A549 (cell line): ENCODE measurements at regions not wholly inside any gene's neighbourhood (a gene's known extent, or its start where the extent isn't known, plus 50 kb on each side); places are given as distances from the start of the nearest gene placed in this dataset.

Experiments
- ATAC-seq, 2 experiments: fragments of 200-7000 bp in 1 of 2; fragments of >200 bp in 1 of 2; cut with Nextera tagmentation in 1 of 2; cut with Tn5 transposase in 1 of 2; 3 replicates each; pipeline versions ENCODE4 v1.8.0 to v1.9.1; 2018 to 2020; ENCODE audit warnings: mild to moderate bottlenecking in 1 of 2, moderate library complexity in 1 of 2
- CTCF ChIA-PET: fragments of 300-600 bp; sonication (Branson Sonifier 250); formaldehyde crosslinking; extraction: SDS; loops from one replicate; lab custom pipeline; 2021; ENCODE audit warnings: antibody characterized with exemption, inconsistent platforms; lab: Yijun Ruan, JAX
- POLR2A ChIA-PET: fragments of 350-600 bp; formaldehyde crosslinking; extraction: SDS; loops from one replicate; lab custom pipeline; 2021; ENCODE audit warnings: antibody characterized with exemption, inconsistent platforms; lab: Yijun Ruan, JAX
- DNase-seq, 2 experiments: peaks; one replicate each; pipeline versions ENCODE4 v3.0.0 to v3.0.0-alpha.2; 2011 to 2016; ENCODE audit warnings: low read depth in 1 of 2, low spot score in 1 of 2
- FAIRE-seq: peaks from 2 replicates; lab custom pipeline; 2011; peaks lifted over from hg19 to GRCh38; lab: Jason Lieb, UNC
- H3K27ac ChIP-seq, 2 experiments: fragments of >200 bp; sonication (Bioruptor Twin); formaldehyde crosslinking; 3 replicates each; pipeline ENCODE4 v1.5.1; 2016 to 2017
- H3K4me1 ChIP-seq: fragments of >200 bp; sonication (Bioruptor Twin); formaldehyde crosslinking; 3 replicates; pipeline ENCODE4 v1.6.1; 2016
- H3K4me2 ChIP-seq: fragments of >200 bp; sonication (Bioruptor Twin); formaldehyde crosslinking; 3 replicates; pipeline ENCODE4 v1.6.1; 2016
- H3K4me3 ChIP-seq: fragments of >200 bp; sonication (Bioruptor Twin); formaldehyde crosslinking; 3 replicates; pipeline ENCODE4 v1.5.1; 2016
- H3K9me3 ChIP-seq: fragments of >200 bp; sonication (Bioruptor Twin); formaldehyde crosslinking; 3 replicates; pipeline ENCODE4 v1.6.1; 2016
- BHLHE40 ChIP-seq: IDR thresholded peaks from 2 replicates; pipeline ENCODE4 v1.6.1; 2012; ENCODE audit warnings: low read depth, low read length, inconsistent platforms
- CBX2 ChIP-seq: fragments of 200-600 bp; sonication (generic); IDR thresholded peaks from 2 replicates; pipeline ENCODE4 v1.6.1; 2016; ENCODE audit warnings: low read depth, mild to moderate bottlenecking, borderline replicate concordance
- CBX8 ChIP-seq: fragments of 200-600 bp; sonication (generic); IDR thresholded peaks from 2 replicates; pipeline ENCODE4 v1.6.1; 2016
- CHD2 ChIP-seq: fragments of 150-350 bp; IDR thresholded peaks from 2 replicates; pipeline ENCODE4 v1.6.1; 2014; ENCODE audit warnings: low read length; ENCODE audit not compliant: partially characterized antibody
- CHD4 ChIP-seq: fragments of 200-600 bp; sonication (generic); IDR thresholded peaks from 2 replicates; pipeline ENCODE4 v1.6.1; 2016; ENCODE audit warnings: antibody characterized with exemption, mild to moderate bottlenecking, borderline replicate concordance
- EHF ChIP-seq: fragments of 250-450 bp; sonication (Bioruptor Pico); IDR thresholded peaks from 2 replicates; pipeline ENCODE4 v1.5.0; 2020; ENCODE audit warnings: mild to moderate bottlenecking
- EP300 ChIP-seq, 2 experiments: fragments of >200 bp; sonication (Bioruptor Twin); formaldehyde crosslinking; IDR thresholded peaks; 2 replicates in 1 of 2; 3 replicates in 1 of 2; pipeline ENCODE4 v1.6.1; 2016 to 2017
- ESRRA ChIP-seq: fragments of 150-350 bp; IDR thresholded peaks from 2 replicates; pipeline ENCODE4 v1.6.1; 2014; ENCODE audit warnings: mild to moderate bottlenecking, low read length, borderline replicate concordance
- FOXS1 ChIP-seq: fragments of 250-450 bp; sonication (Bioruptor Pico); IDR thresholded peaks from 2 replicates; pipeline ENCODE4 v1.5.0; 2020; ENCODE audit warnings: mild to moderate bottlenecking, moderate library complexity
- GATA3 ChIP-seq: IDR thresholded peaks from 2 replicates; pipeline ENCODE4 v1.6.1; 2012; ENCODE audit warnings: borderline replicate concordance
- HOXB5 ChIP-seq: fragments of 250-450 bp; sonication (Bioruptor Pico); IDR thresholded peaks from 2 replicates; pipeline ENCODE4 v1.5.0; 2020; ENCODE audit warnings: mild to moderate bottlenecking, moderate library complexity
- JUN ChIP-seq, 2 experiments: fragments of >200 bp; sonication (Bioruptor Twin); formaldehyde crosslinking; IDR thresholded peaks; 2 replicates in 1 of 2; 3 replicates in 1 of 2; pipeline ENCODE4 v1.6.1; 2016 to 2017
- KDM1A ChIP-seq: fragments of 200-600 bp; sonication (generic); IDR thresholded peaks from 2 replicates; pipeline ENCODE4 v1.6.1; 2016; ENCODE audit warnings: low read depth, mild to moderate bottlenecking
- KDM5A ChIP-seq: fragments of 200-600 bp; sonication (generic); IDR thresholded peaks from 2 replicates; pipeline ENCODE4 v1.6.1; 2016; ENCODE audit warnings: antibody characterized with exemption, mild to moderate bottlenecking
- MAFK ChIP-seq: fragments of 450-650 bp; IDR thresholded peaks from 2 replicates; pipeline ENCODE4 v1.6.1; 2014; ENCODE audit not compliant: partially characterized antibody
- MAZ ChIP-seq: fragments of 150-350 bp; IDR thresholded peaks from 2 replicates; pipeline ENCODE4 v1.6.1; 2014; ENCODE audit warnings: antibody characterized with exemption, low read depth, low read length, borderline replicate concordance
- NFE2L2 ChIP-seq: fragments of 150-350 bp; conservative IDR thresholded peaks from 2 replicates; pipeline ENCODE4 v1.6.1; 2014; ENCODE audit warnings: low read length
- NPAS2 ChIP-seq: fragments of 250-450 bp; sonication (Bioruptor Pico); IDR thresholded peaks from 2 replicates; pipeline ENCODE4 v1.8.0; 2022; ENCODE audit warnings: mild to moderate bottlenecking, moderate library complexity, borderline replicate concordance
- POLR2AphosphoS2 ChIP-seq: conservative IDR thresholded peaks from 2 replicates; pipeline ENCODE4 v1.6.1; 2012; ENCODE audit warnings: low read length, improper control_type of control experiment, inconsistent platforms
- RFX5 ChIP-seq: fragments of 450-650 bp; IDR thresholded peaks from 2 replicates; pipeline ENCODE4 v1.7.1; 2014; ENCODE audit warnings: antibody characterized with exemption, mild to moderate bottlenecking, moderate library complexity
- WGBS: methylation state at CpG from one replicate; pipeline ENCODE4 v1.1.6; 2017; ENCODE audit errors: missing lambda C conversion rate; 5-methylcytosine and 5-hydroxymethylcytosine counted together
- TF ChIP-seq, protein P1 (sequence below): IDR thresholded peaks from 2 replicates; pipeline ENCODE4 v1.6.1; 2012
- TF ChIP-seq, protein P2 (sequence below): fragments of 450-650 bp; IDR thresholded peaks from 2 replicates; pipeline ENCODE4 v1.6.1; 2014; ENCODE audit warnings: antibody characterized with exemption
- TF ChIP-seq, protein P3 (sequence below): fragments of 250-450 bp; sonication (Bioruptor Pico); IDR thresholded peaks from 2 replicates; pipeline ENCODE4 v1.5.0; 2021; ENCODE audit warnings: mild to moderate bottlenecking, moderate library complexity, borderline replicate concordance
- TF ChIP-seq, protein P4 (sequence below): fragments of >200 bp; sonication (Bioruptor Twin); formaldehyde crosslinking; IDR thresholded peaks from 3 replicates; pipeline ENCODE4 v1.5.1; 2016
- TF ChIP-seq, protein P5 (sequence below): IDR thresholded peaks from 2 replicates; pipeline ENCODE4 v1.6.1; 2012
- TF ChIP-seq, protein P6 (sequence below): fragments of >200 bp; sonication (Bioruptor Twin); formaldehyde crosslinking; IDR thresholded peaks from 2 replicates; pipeline ENCODE4 v1.6.1; 2016
- TF ChIP-seq, protein P7 (sequence below): fragments of 250-450 bp; sonication (Bioruptor Pico); IDR thresholded peaks from 2 replicates; pipeline ENCODE4 v1.5.0; 2020; ENCODE audit warnings: low read depth, mild to moderate bottlenecking, moderate library complexity

DNA sequence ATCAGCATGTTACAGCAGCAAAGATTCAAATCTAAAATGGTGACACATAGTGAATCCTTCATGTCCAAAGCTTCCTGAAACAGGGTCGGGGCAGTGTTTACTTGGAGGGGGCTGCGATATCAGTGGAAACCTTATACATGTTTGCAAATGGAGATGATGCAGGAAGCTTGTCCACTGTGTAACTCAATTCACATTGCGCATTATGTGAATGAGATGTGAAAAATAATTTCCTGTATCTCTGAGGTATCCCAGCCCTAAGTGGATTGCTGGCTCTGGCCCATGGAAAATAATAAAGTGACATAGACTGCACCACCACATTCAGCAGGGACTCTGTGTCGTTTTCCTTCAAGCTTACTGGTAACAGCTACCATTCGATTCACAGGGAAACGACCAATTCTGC, 505.5 kb downstream of the GALR1 start:
- WGBS, result 20% methylated on average over 6 of the region's 6 CpGs
- no peak overlapping the region for H3K4me3 ChIP-seq
- TF ChIP-seq JUN (IDR thresholded peaks at IDR 0.05) (no peak), POLR2AphosphoS2 (no peak), KDM5A (no peak), EHF (CRISPR knock-in tag) (no peak), ESRRA (no peak), FOXS1 (CRISPR knock-in tag) (no peak), RFX5 (no peak), BHLHE40 (no peak)
- CTCF ChIA-PET, result interaction anchor here (1.1 kb wide), 1 partner anchor 10 kb away, joined by 3 read pairs; no protein-coding TSS in a partner anchor
- H3K4me1 ChIP-seq, result no peaks in the 10 kb centered on the region
- FAIRE-seq, result no peak
- no peak for ATAC-seq
- POLR2A ChIA-PET, result no interaction called here
- no peak overlapping the region for H3K27ac ChIP-seq
- DNase-seq, result no peak
- no peak overlapping the region for H3K4me2 ChIP-seq
- no peaks in the 10 kb centered on the region for H3K9me3 ChIP-seq

DNA sequence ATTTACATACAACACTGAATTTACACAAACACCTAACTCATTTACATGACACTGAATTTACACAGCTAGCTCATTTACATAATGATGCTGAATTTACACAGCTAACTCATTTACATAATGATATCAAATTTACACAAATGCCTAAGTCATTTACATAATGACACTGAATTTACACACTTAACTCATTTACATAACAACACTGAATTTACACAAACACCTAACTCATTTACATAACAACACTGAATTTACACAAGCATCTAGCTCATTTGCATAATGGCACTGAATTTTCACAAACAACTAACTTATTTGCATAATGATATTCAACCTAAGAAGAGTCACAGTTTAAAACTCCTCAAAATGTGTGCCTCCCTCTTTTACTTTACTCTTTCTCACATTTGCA, 511.7 kb downstream of the GALR1 start:
- ChIA-PET CTCF (no interaction called here), POLR2A (no interaction called here)
- Histone ChIP-seq H3K27ac (no peak overlapping the region), H3K4me1 (no peaks in the 10 kb centered on the region), H3K4me2 (no peak overlapping the region), H3K4me3 (no peak overlapping the region), H3K9me3 (no peaks in the 10 kb centered on the region)
- TF ChIP-seq, protein P1, sequence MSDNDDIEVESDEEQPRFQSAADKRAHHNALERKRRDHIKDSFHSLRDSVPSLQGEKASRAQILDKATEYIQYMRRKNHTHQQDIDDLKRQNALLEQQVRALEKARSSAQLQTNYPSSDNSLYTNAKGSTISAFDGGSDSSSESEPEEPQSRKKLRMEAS, result no peak
- TF ChIP-seq, protein P2, sequence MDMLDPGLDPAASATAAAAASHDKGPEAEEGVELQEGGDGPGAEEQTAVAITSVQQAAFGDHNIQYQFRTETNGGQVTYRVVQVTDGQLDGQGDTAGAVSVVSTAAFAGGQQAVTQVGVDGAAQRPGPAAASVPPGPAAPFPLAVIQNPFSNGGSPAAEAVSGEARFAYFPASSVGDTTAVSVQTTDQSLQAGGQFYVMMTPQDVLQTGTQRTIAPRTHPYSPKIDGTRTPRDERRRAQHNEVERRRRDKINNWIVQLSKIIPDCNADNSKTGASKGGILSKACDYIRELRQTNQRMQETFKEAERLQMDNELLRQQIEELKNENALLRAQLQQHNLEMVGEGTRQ, result no peak
- TF ChIP-seq BHLHE40, result no peak
- TF ChIP-seq MAFK, result no peak
- TF ChIP-seq MAZ, result no peak
- TF ChIP-seq, protein P3, sequence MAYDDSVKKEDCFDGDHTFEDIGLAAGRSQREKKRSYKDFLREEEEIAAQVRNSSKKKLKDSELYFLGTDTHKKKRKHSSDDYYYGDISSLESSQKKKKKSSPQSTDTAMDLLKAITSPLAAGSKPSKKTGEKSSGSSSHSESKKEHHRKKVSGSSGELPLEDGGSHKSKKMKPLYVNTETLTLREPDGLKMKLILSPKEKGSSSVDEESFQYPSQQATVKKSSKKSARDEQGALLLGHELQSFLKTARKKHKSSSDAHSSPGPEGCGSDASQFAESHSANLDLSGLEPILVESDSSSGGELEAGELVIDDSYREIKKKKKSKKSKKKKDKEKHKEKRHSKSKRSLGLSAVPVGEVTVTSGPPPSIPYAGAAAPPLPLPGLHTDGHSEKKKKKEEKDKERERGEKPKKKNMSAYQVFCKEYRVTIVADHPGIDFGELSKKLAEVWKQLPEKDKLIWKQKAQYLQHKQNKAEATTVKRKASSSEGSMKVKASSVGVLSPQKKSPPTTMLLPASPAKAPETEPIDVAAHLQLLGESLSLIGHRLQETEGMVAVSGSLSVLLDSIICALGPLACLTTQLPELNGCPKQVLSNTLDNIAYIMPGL (CRISPR knock-in tag), result no peak
- no peak for TF ChIP-seq GATA3
- TF ChIP-seq, protein P4, sequence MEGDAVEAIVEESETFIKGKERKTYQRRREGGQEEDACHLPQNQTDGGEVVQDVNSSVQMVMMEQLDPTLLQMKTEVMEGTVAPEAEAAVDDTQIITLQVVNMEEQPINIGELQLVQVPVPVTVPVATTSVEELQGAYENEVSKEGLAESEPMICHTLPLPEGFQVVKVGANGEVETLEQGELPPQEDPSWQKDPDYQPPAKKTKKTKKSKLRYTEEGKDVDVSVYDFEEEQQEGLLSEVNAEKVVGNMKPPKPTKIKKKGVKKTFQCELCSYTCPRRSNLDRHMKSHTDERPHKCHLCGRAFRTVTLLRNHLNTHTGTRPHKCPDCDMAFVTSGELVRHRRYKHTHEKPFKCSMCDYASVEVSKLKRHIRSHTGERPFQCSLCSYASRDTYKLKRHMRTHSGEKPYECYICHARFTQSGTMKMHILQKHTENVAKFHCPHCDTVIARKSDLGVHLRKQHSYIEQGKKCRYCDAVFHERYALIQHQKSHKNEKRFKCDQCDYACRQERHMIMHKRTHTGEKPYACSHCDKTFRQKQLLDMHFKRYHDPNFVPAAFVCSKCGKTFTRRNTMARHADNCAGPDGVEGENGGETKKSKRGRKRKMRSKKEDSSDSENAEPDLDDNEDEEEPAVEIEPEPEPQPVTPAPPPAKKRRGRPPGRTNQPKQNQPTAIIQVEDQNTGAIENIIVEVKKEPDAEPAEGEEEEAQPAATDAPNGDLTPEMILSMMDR, result no peak
- no peak for TF ChIP-seq NFE2L2
- FAIRE-seq, result no peak
- no peak for ATAC-seq
- DNase-seq, result no peak

DNA sequence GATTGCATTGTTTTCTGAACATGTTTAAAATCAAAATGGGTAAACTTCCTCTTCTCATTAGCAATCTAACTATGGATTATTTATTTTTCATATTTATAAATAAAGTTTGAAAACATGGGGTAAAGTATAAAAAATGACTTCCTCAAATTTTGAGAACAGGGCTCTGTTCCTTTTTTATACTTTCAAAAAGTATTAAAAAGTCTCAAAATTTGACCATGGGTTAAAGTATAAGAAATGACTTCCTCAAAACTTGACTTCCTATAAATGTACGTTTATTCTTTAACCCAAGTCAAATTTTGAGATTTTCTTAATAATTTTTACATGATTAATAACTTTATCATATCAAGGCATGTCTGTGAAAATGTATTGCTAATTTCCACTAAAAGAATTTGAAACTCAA, 512.4 kb downstream of the GALR1 start:
- Histone ChIP-seq H3K4me3 (no peak overlapping the region), H3K4me1 (no peaks in the 10 kb centered on the region), H3K27ac (no peak overlapping the region), H3K4me2 (no peak overlapping the region), H3K9me3 (no peaks in the 10 kb centered on the region)
- 0% methylated on average over 1 of the region's 1 CpG for WGBS
- ATAC-seq (no peak), FAIRE-seq (no peak), DNase-seq (no peak)
- CTCF ChIA-PET, result no interaction called here
- no peak for TF ChIP-seq KDM1A
- TF ChIP-seq CHD2, result no peak
- no peak for TF ChIP-seq CHD4
- no peak for TF ChIP-seq CBX2
- TF ChIP-seq, protein P5, sequence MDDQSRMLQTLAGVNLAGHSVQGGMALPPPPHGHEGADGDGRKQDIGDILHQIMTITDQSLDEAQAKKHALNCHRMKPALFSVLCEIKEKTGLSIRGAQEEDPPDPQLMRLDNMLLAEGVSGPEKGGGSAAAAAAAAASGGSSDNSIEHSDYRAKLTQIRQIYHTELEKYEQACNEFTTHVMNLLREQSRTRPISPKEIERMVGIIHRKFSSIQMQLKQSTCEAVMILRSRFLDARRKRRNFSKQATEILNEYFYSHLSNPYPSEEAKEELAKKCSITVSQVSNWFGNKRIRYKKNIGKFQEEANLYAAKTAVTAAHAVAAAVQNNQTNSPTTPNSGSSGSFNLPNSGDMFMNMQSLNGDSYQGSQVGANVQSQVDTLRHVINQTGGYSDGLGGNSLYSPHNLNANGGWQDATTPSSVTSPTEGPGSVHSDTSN, result no peak
- TF ChIP-seq NPAS2 (CRISPR knock-in tag), result no peak
- TF ChIP-seq HOXB5 (CRISPR knock-in tag), result no peak
- TF ChIP-seq CBX8, result no peak
- TF ChIP-seq, protein P6, sequence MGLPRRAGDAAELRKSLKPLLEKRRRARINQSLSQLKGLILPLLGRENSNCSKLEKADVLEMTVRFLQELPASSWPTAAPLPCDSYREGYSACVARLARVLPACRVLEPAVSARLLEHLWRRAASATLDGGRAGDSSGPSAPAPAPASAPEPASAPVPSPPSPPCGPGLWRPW, result no peak
- TF ChIP-seq, protein P7, sequence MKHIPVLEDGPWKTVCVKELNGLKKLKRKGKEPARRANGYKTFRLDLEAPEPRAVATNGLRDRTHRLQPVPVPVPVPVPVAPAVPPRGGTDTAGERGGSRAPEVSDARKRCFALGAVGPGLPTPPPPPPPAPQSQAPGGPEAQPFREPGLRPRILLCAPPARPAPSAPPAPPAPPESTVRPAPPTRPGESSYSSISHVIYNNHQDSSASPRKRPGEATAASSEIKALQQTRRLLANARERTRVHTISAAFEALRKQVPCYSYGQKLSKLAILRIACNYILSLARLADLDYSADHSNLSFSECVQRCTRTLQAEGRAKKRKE (CRISPR knock-in tag), result no peak
- no peak for TF ChIP-seq EP300 (IDR thresholded peaks at IDR 0.05)
- POLR2A ChIA-PET, result no interaction called here
